ENCODE measurements at regions not wholly inside any gene's neighbourhood (a gene's known extent, or its start where the extent isn't known, plus 50 kb on each side); places are given as distances from the start of the nearest gene placed in this dataset.
A peak's percentile ranks its signal among the peaks of the same experiment; 100 is the strongest.
"Not testable (repeated sequence)": the region's sequence is repeated elsewhere in the genome, so short reads cannot be mapped to it uniquely, and the experiment has no call there.

GRCh38 chr3:20547361-20548269, 361.6 kb upstream of the SGO1 start:
- DNase-seq, result not testable (repeated sequence)

GRCh38 chr3:20546636-20547035, 360.6 kb upstream of the SGO1 start:
- DNase-seq, result no peak

GRCh38 chr3:20543535-20544226, 357.7 kb upstream of the SGO1 start:
- DNase-seq, result no peak

GRCh38 chr3:20540066-20540465, 354.1 kb upstream of the SGO1 start:
- no peak for DNase-seq

GRCh38 chr3:20539666-20540065, 353.7 kb upstream of the SGO1 start:
- DNase-seq, result no peak

- DNase-seq, result no peak
Observed at GRCh38 chr3:20537234-20537633, 351.2 kb upstream of the SGO1 start.

GRCh38 chr3:20529911-20530310, 343.9 kb upstream of the SGO1 start:
- DNase-seq, result no peak

- peak; percentile 76 for DNase-seq
Observed at GRCh38 chr3:20528180-20528770, 342.3 kb upstream of the SGO1 start.

GRCh38 chr3:20527368-20527767, 341.4 kb upstream of the SGO1 start:
- no peak for DNase-seq

GRCh38 chr3:20524328-20524727, 338.3 kb upstream of the SGO1 start:
- no peak for DNase-seq

GRCh38 chr3:20523293-20523692, 337.3 kb upstream of the SGO1 start:
- DNase-seq, result no peak

GRCh38 chr3:20517316-20517715, 331.3 kb upstream of the SGO1 start:
- DNase-seq, result not testable (repeated sequence)

GRCh38 chr3:20516311-20516710, 330.3 kb upstream of the SGO1 start:
- no peak for DNase-seq

GRCh38 chr3:20515834-20516233, 329.8 kb upstream of the SGO1 start:
- DNase-seq, result no peak

GRCh38 chr3:20511863-20512505, 326.0 kb upstream of the SGO1 start:
- peak; percentile 52 for DNase-seq

GRCh38 chr3:20510396-20510795, 324.4 kb upstream of the SGO1 start:
- no peak for DNase-seq

- no peak for DNase-seq
Observed at GRCh38 chr3:20503394-20504082, 317.5 kb upstream of the SGO1 start.

- DNase-seq, result no peak
Observed at GRCh38 chr3:20490996-20491395, 305.0 kb upstream of the SGO1 start.

GRCh38 chr3:20488151-20488550, 302.1 kb upstream of the SGO1 start:
- peak; percentile 4 for DNase-seq

- no peak for DNase-seq
Observed at GRCh38 chr3:20484126-20484525, 298.1 kb upstream of the SGO1 start.

GRCh38 chr3:20482350-20482749, 296.3 kb upstream of the SGO1 start:
- no peak for DNase-seq

- DNase-seq, result peak; percentile 32
Observed at GRCh38 chr3:20480786-20481365, 294.9 kb upstream of the SGO1 start.

Data from skin of body (tissue), 1 donor.